Nephron progenitor cell (in vitro differentiated cells): ENCODE measurements at regions not wholly inside any gene's neighbourhood (a gene's known extent, or its start where the extent isn't known, plus 50 kb on each side); places are given as distances from the start of the nearest gene placed in this dataset.

Source experiments
- DNase-seq: peaks from one replicate; pipeline ENCODE4 v3.0.0; 2021
- H3K27ac Mint-ChIP-seq: 2 replicates; pipeline ENCODE4 v1.8.0; 2021; ENCODE audit warnings: mild to moderate bottlenecking, moderate library complexity, mixed read lengths
- H3K27me3 Mint-ChIP-seq: 2 replicates; pipeline ENCODE4 v1.8.0; 2021; ENCODE audit warnings: mild to moderate bottlenecking, low read depth, mixed read lengths; ENCODE audit not compliant: poor library complexity
- H3K36me3 Mint-ChIP-seq: 2 replicates; pipeline ENCODE4 v1.8.0; 2021; ENCODE audit warnings: low read depth, mixed read lengths
- H3K4me1 Mint-ChIP-seq: 2 replicates; pipeline ENCODE4 v1.8.0; 2021; ENCODE audit warnings: mixed read lengths
- H3K4me3 Mint-ChIP-seq: 2 replicates; pipeline ENCODE4 v1.8.0; 2021; ENCODE audit warnings: mild to moderate bottlenecking, moderate library complexity, mixed read lengths
- H3K9me3 Mint-ChIP-seq: 2 replicates; pipeline ENCODE4 v1.8.0; 2021; ENCODE audit warnings: mild to moderate bottlenecking, moderate library complexity, mixed read lengths
- CTCF ChIP-seq: fragments of 200-600 bp; sonication (generic); IDR thresholded peaks from 2 replicates; pipeline ENCODE4 v1.5.0; 2021; ENCODE audit warnings: antibody characterized with exemption

GRCh38 chr20:6238421-6238820 lies 115.6 kb upstream of the FERMT1 start:
- peaks cover 7% of the 10 kb centered on the region for H3K27me3 Mint-ChIP-seq
- H3K36me3 Mint-ChIP-seq, result no peaks in the 10 kb centered on the region
- H3K27ac Mint-ChIP-seq, result no peak overlapping the region
- no peak overlapping the region for H3K4me3 Mint-ChIP-seq
- no peaks in the 10 kb centered on the region for H3K9me3 Mint-ChIP-seq
- no peaks in the 10 kb centered on the region for H3K4me1 Mint-ChIP-seq
- TF ChIP-seq CTCF, result no peak
- DNase-seq, result no peak

GRCh38 chr20:6235510-6235909 lies 112.7 kb upstream of the FERMT1 start:
- Mint-ChIP-seq H3K27me3 (peaks cover 7% of the 10 kb centered on the region), H3K27ac (no peak overlapping the region), H3K9me3 (no peaks in the 10 kb centered on the region), H3K4me3 (no peak overlapping the region), H3K36me3 (no peaks in the 10 kb centered on the region), H3K4me1 (no peaks in the 10 kb centered on the region)
- TF ChIP-seq CTCF, result no peak
- DNase-seq, result no peak

GRCh38 chr20:6232436-6232835 lies 109.6 kb upstream of the FERMT1 start:
- no peak overlapping the region for H3K4me3 Mint-ChIP-seq
- no peaks in the 10 kb centered on the region for H3K4me1 Mint-ChIP-seq
- peaks cover 4% of the 10 kb centered on the region for H3K27me3 Mint-ChIP-seq
- no peaks in the 10 kb centered on the region for H3K36me3 Mint-ChIP-seq
- H3K9me3 Mint-ChIP-seq, result no peaks in the 10 kb centered on the region
- DNase-seq, result no peak
- TF ChIP-seq CTCF, result no peak
- H3K27ac Mint-ChIP-seq, result no peak overlapping the region

GRCh38 chr20:6231556-6231955 lies 108.7 kb upstream of the FERMT1 start:
- no peak overlapping the region for H3K4me3 Mint-ChIP-seq
- H3K36me3 Mint-ChIP-seq, result no peaks in the 10 kb centered on the region
- no peak for DNase-seq
- H3K27ac Mint-ChIP-seq, result no peak overlapping the region
- H3K27me3 Mint-ChIP-seq, result peaks cover 4% of the 10 kb centered on the region
- TF ChIP-seq CTCF, result no peak
- no peaks in the 10 kb centered on the region for H3K9me3 Mint-ChIP-seq
- H3K4me1 Mint-ChIP-seq, result no peaks in the 10 kb centered on the region

- no peaks in the 10 kb centered on the region for H3K4me1 Mint-ChIP-seq
- peaks cover 7% of the 10 kb centered on the region for H3K27me3 Mint-ChIP-seq
- no peaks in the 10 kb centered on the region for H3K36me3 Mint-ChIP-seq
- H3K27ac Mint-ChIP-seq, result no peak overlapping the region
- H3K4me3 Mint-ChIP-seq, result no peak overlapping the region
- TF ChIP-seq CTCF, result no peak
- H3K9me3 Mint-ChIP-seq, result peaks cover 4% of the 10 kb centered on the region
- no peak for DNase-seq
These were observed 105.5 kb upstream of the FERMT1 start for GRCh38 chr20:6228302-6228843.

- H3K4me3 Mint-ChIP-seq, result no peak overlapping the region
- H3K27me3 Mint-ChIP-seq, result no peaks in the 10 kb centered on the region
- TF ChIP-seq CTCF, result no peak
- H3K9me3 Mint-ChIP-seq, result peaks cover 21% of the 10 kb centered on the region
- no peak overlapping the region for H3K27ac Mint-ChIP-seq
- H3K36me3 Mint-ChIP-seq, result no peaks in the 10 kb centered on the region
- no peaks in the 10 kb centered on the region for H3K4me1 Mint-ChIP-seq
- no peak for DNase-seq
These were observed 90.5 kb upstream of the FERMT1 start for GRCh38 chr20:6213311-6213710.
